ENCODE measurements at regions not wholly inside any gene's neighbourhood (a gene's known extent, or its start where the extent isn't known, plus 50 kb on each side); places are given as distances from the start of the nearest gene placed in this dataset.

GRCh38 chr3:83093222-83093572 lies 1331.8 kb upstream of the GBE1 start:
- FAIRE-seq, result no peak
- DNase-seq (ENCODE audit: insufficient read length, low spot score), result no peak

- FAIRE-seq, result no peak
- no peak for DNase-seq (ENCODE audit: insufficient read length, low spot score)
Measured at GRCh38 chr3:83092521-83093221, 1331.2 kb upstream of the GBE1 start.

- no peak for FAIRE-seq
- DNase-seq (ENCODE audit: insufficient read length, low spot score), result no peak
Measured at GRCh38 chr3:83076041-83076440, 1314.6 kb upstream of the GBE1 start.

GRCh38 chr3:83074485-83074884 lies 1313.0 kb upstream of the GBE1 start:
- no peak for DNase-seq (ENCODE audit: insufficient read length, low spot score)
- FAIRE-seq, result no peak

GRCh38 chr3:83065851-83066460 lies 1304.5 kb upstream of the GBE1 start:
- DNase-seq (ENCODE audit: insufficient read length, low spot score) (peak; percentile 9), FAIRE-seq (no peak)

- no peak for DNase-seq (ENCODE audit: insufficient read length, low spot score)
- FAIRE-seq, result no peak
Measured at GRCh38 chr3:83063446-83063845, 1302.0 kb upstream of the GBE1 start.

GRCh38 chr3:83048556-83048955 lies 1287.1 kb upstream of the GBE1 start:
- FAIRE-seq (no peak), DNase-seq (ENCODE audit: insufficient read length, low spot score) (no peak)

- no peak for FAIRE-seq
- peak; percentile 5 for DNase-seq (ENCODE audit: insufficient read length, low spot score)
Measured at GRCh38 chr3:83039422-83039821, 1278.0 kb upstream of the GBE1 start.

GRCh38 chr3:83035704-83036010 lies 1274.2 kb upstream of the GBE1 start:
- no peak for FAIRE-seq
- DNase-seq (ENCODE audit: insufficient read length, low spot score), result no peak

- no peak for DNase-seq (ENCODE audit: insufficient read length, low spot score)
- no peak for FAIRE-seq
Measured at GRCh38 chr3:83034806-83035703, 1273.6 kb upstream of the GBE1 start.

- no peak for FAIRE-seq
- DNase-seq (ENCODE audit: insufficient read length, low spot score), result no peak
Measured at GRCh38 chr3:83033133-83033532, 1271.7 kb upstream of the GBE1 start.

GRCh38 chr3:83023086-83023485 lies 1261.6 kb upstream of the GBE1 start:
- DNase-seq (ENCODE audit: insufficient read length, low spot score) (no peak), FAIRE-seq (no peak)

- FAIRE-seq, result no peak
- DNase-seq (ENCODE audit: insufficient read length, low spot score), result no peak
Measured at GRCh38 chr3:83011481-83011880, 1250.0 kb upstream of the GBE1 start.

GRCh38 chr3:83003917-83004316 lies 1242.5 kb upstream of the GBE1 start:
- FAIRE-seq (no peak), DNase-seq (ENCODE audit: insufficient read length, low spot score) (no peak)

GRCh38 chr3:83002869-83003445 lies 1241.5 kb upstream of the GBE1 start:
- FAIRE-seq (no peak), DNase-seq (ENCODE audit: insufficient read length, low spot score) (no peak)

- DNase-seq (ENCODE audit: insufficient read length, low spot score), result no peak
- FAIRE-seq, result no peak
Measured at GRCh38 chr3:82999777-83000176, 1238.3 kb upstream of the GBE1 start.

GRCh38 chr3:82978368-82978767 lies 1216.9 kb upstream of the GBE1 start:
- FAIRE-seq (no peak), DNase-seq (ENCODE audit: insufficient read length, low spot score) (no peak)

- FAIRE-seq (no peak), DNase-seq (ENCODE audit: insufficient read length, low spot score) (no peak)
Measured at GRCh38 chr3:82977871-82978270, 1216.4 kb upstream of the GBE1 start.

- DNase-seq (ENCODE audit: insufficient read length, low spot score), result no peak
- FAIRE-seq, result no peak
Measured at GRCh38 chr3:82973791-82974190, 1212.3 kb upstream of the GBE1 start.

GRCh38 chr3:82960379-82960778 lies 1198.9 kb upstream of the GBE1 start:
- no peak for FAIRE-seq
- DNase-seq (ENCODE audit: insufficient read length, low spot score), result no peak

GRCh38 chr3:82957696-82958095 lies 1196.3 kb upstream of the GBE1 start:
- DNase-seq (ENCODE audit: insufficient read length, low spot score) (no peak), FAIRE-seq (no peak)

- FAIRE-seq (no peak), DNase-seq (ENCODE audit: insufficient read length, low spot score) (no peak)
Measured at GRCh38 chr3:82957079-82957478, 1195.6 kb upstream of the GBE1 start.
